K562 (cell line): ENCODE measurements at regions not wholly inside any gene's neighbourhood (a gene's known extent, or its start where the extent isn't known, plus 50 kb on each side); places are given as distances from the start of the nearest gene placed in this dataset.

Experiments
- ATAC-seq: fragments of 200-7000 bp; cut with Tn5 transposase; 3 replicates; pipeline ENCODE4 v1.9.1; 2020; ENCODE audit warnings: moderate library complexity
- BruUV-seq: library from RNA; stranded (reverse); fragments of 400-500 nt; replicated peaks from 2 replicates; lab custom pipeline; 2021; lab: Mats Ljungman, UMichigan
- CTCF ChIA-PET: fragments of 300-600 bp; formaldehyde crosslinking; extraction: SDS; loops from one replicate; lab custom pipeline; 2021; ENCODE audit warnings: low intra/inter-chr PET ratio; lab: Yijun Ruan, JAX
- POLR2A ChIA-PET: fragments of 300-600, 350-650 bp; sonication (Branson Sonifier 250); formaldehyde crosslinking; extraction: SDS; loops from one replicate; lab custom pipeline; 2021; ENCODE audit warnings: antibody characterized with exemption, inconsistent platforms; lab: Yijun Ruan, JAX
- DNase-seq, 4 experiments: peaks; one replicate each; pipeline versions ENCODE4 v3.0.0 to v3.0.0-alpha.2; 2011 to 2018; ENCODE audit warnings: low spot score in 3 of 4, mixed read lengths in 3 of 4; ENCODE audit errors: extremely low read depth in 1 of 4
- FAIRE-seq: peaks from 2 replicates; lab custom pipeline; 2011; peaks lifted over from hg19 to GRCh38; lab: Jason Lieb, UNC
- H2AFZ ChIP-seq: 2 replicates; pipeline ENCODE4 v1.6.0; 2011; ENCODE audit warnings: low read depth, low read length, control low read depth, inconsistent platforms
- H3K27ac ChIP-seq: fragments of 200-600 bp; 3 replicates; pipeline ENCODE4 v1.8.0; 2011; ENCODE audit warnings: low read depth, mild to moderate bottlenecking, control low read depth, inconsistent platforms, low read length, moderate library complexity, mixed read lengths; ENCODE audit errors: extremely low read depth
- H3K27me3 ChIP-seq, 2 experiments: fragments of 300-600 bp in 1 of 2; 2 replicates in 1 of 2; 3 replicates in 1 of 2; pipeline versions ENCODE4 v1.6.0 to v1.8.0; 2011; ENCODE audit warnings: inconsistent platforms in 2 of 2, low read length in 2 of 2, mild to moderate bottlenecking in 1 of 2, mixed read lengths in 1 of 2, moderate library complexity in 1 of 2; ENCODE audit not compliant: control insufficient read depth in 2 of 2, insufficient read depth in 2 of 2
- H3K36me3 ChIP-seq: fragments of 300-600 bp; 3 replicates; pipeline ENCODE4 v1.8.0; 2011; ENCODE audit warnings: mild to moderate bottlenecking, low read length, inconsistent platforms; ENCODE audit not compliant: control insufficient read depth, insufficient read depth
- H3K4me1 ChIP-seq, 2 experiments: fragments of 200-600 bp in 1 of 2; replicated peaks in 1 of 2; 2 replicates in 1 of 2; 3 replicates in 1 of 2; pipeline versions ENCODE4 v1.5.1 to v1.8.0; 2011; ENCODE audit warnings: inconsistent platforms in 2 of 2, low read length in 2 of 2, mild to moderate bottlenecking in 1 of 2, mixed read lengths in 1 of 2, moderate library complexity in 1 of 2; ENCODE audit not compliant: control insufficient read depth in 2 of 2, insufficient read depth in 2 of 2
- H3K4me2 ChIP-seq: 2 replicates; pipeline ENCODE4 v1.6.1; 2011; ENCODE audit warnings: low read length, control low read depth, inconsistent platforms, mixed read lengths; ENCODE audit not compliant: insufficient read depth
- H3K4me3 ChIP-seq: fragments of 200-600 bp; sonication (generic), shearing (Covaris generic); 2 replicates; pipeline ENCODE4 v1.5.1; 2016; ENCODE audit warnings: control low read depth, inconsistent platforms
- H3K79me2 ChIP-seq: fragments of 200-600 bp; 3 replicates; pipeline ENCODE4 v1.8.0; 2011; ENCODE audit warnings: low read length, inconsistent platforms; ENCODE audit not compliant: control insufficient read depth, insufficient read depth
- H3K9ac ChIP-seq, 2 experiments: 2 replicates each; pipeline versions ENCODE4 v1.6.0 to v1.6.1; 2011; ENCODE audit warnings: low read depth in 2 of 2, low read length in 2 of 2, control low read depth in 1 of 2, inconsistent platforms in 1 of 2, mild to moderate bottlenecking in 1 of 2, mixed read lengths in 1 of 2; ENCODE audit not compliant: insufficient read depth in 1 of 2
- H3K9me1 ChIP-seq: one replicate; pipeline ENCODE4 v1.6.0; 2011; ENCODE audit warnings: inconsistent platforms, mild to moderate bottlenecking, low read length, moderate library complexity; ENCODE audit not compliant: control insufficient read depth, insufficient read depth
- H3K9me3 ChIP-seq: replicated peaks from 2 replicates; pipeline ENCODE4 v1.5.1; 2011; ENCODE audit warnings: low read depth, low read length, inconsistent platforms; ENCODE audit not compliant: control insufficient read depth, insufficient read depth
- H4K20me1 ChIP-seq: replicated peaks from 2 replicates; pipeline ENCODE4 v1.6.1; 2011; ENCODE audit warnings: low read length, inconsistent platforms, mixed read lengths; ENCODE audit not compliant: control insufficient read depth, insufficient read depth
- GABPB1 ChIP-seq: sonication (generic); formaldehyde crosslinking; IDR thresholded peaks from 2 replicates; pipeline ENCODE4 v1.8.0; 2022; ENCODE audit warnings: mild to moderate bottlenecking, missing genetic modification reagents
- POLR3G ChIP-seq: IDR thresholded peaks from 2 replicates; pipeline ENCODE4 v1.6.1; 2011; ENCODE audit not compliant: insufficient read length, insufficient replicate concordance; ENCODE audit errors: extremely low read depth
- RBFOX2 ChIP-seq: fragments of 200-400 bp; formaldehyde crosslinking; IDR thresholded peaks from 2 replicates; pipeline ENCODE4 v1.6.1; 2017; ENCODE audit warnings: low read depth, mild to moderate bottlenecking, low read length, moderate library complexity
- TEAD1 ChIP-seq, 2 experiments: fragments of 450-650 bp in 1 of 2; sonication (generic) in 1 of 2; formaldehyde crosslinking; IDR thresholded peaks; 2 replicates each; pipeline versions ENCODE4 v1.4.0 to v1.8.0; 2020 to 2022; ENCODE audit warnings: mild to moderate bottlenecking in 2 of 2, missing genetic modification reagents in 1 of 2
- ZKSCAN3 ChIP-seq: fragments of 250-450 bp; sonication (Bioruptor Pico); IDR thresholded peaks from 2 replicates; pipeline ENCODE4 v1.4.0; 2020
- ZNF644 ChIP-seq: fragments of 200-800 bp; sonication (Bioruptor generic); IDR thresholded peaks from 2 replicates; pipeline ENCODE4 v1.6.1; 2016; ENCODE audit warnings: low read depth, missing genetic modification characterization, missing compliant biosample characterization
- ZNF696 ChIP-seq: fragments of 250-450 bp; sonication (Bioruptor Pico); conservative IDR thresholded peaks from 2 replicates; pipeline ENCODE4 v1.4.0; 2020; ENCODE audit warnings: mild to moderate bottlenecking, moderate library complexity
- ZSCAN29 ChIP-seq: fragments of 450-650 bp; IDR thresholded peaks from 2 replicates; pipeline ENCODE4 v1.6.1; 2017
- WGBS: fragments of 100-300 bp; shearing (Covaris generic); methylation state at CpG from one replicate; pipeline ENCODE4 v1.1.6; 2016; ENCODE audit warnings: low coverage, mixed read lengths; ENCODE audit not compliant: insufficient coverage; ENCODE audit errors: missing lambda C conversion rate; 5-methylcytosine and 5-hydroxymethylcytosine counted together
- in situ Hi-C: fragments of 300-500 bp; cut with MboI; formaldehyde crosslinking; loops from 4 replicates; pipeline ENCODE4 v1.15.0; 2018; ENCODE audit warnings: inconsistent platforms, mixed read lengths
- intact Hi-C: fragments of 100-400 bp; cut with micrococcal nuclease; formaldehyde crosslinking; loops from 2 replicates; pipeline ENCODE4 v1.14.2; 2022
- TF ChIP-seq, protein P1 (sequence below), 2 experiments: fragments of 250-450 bp in 1 of 2; fragments of 450-650 bp in 1 of 2; sonication (Bioruptor Pico) in 1 of 2; IDR thresholded peaks; 2 replicates each; pipeline versions ENCODE4 v1.6.1 to v1.8.0; 2016 to 2021; ENCODE audit warnings: mild to moderate bottlenecking in 2 of 2, moderate library complexity in 2 of 2, missing compliant biosample characterization in 1 of 2, missing genetic modification characterization in 1 of 2
- TF ChIP-seq, protein P2 (sequence below): fragments of 250-450 bp; sonication (Bioruptor Pico); IDR thresholded peaks from 2 replicates; pipeline ENCODE4 v1.9.0; 2021; ENCODE audit warnings: mild to moderate bottlenecking
- TF ChIP-seq, protein P3 (sequence below): fragments of 200-800 bp; sonication (Bioruptor generic); IDR thresholded peaks from 2 replicates; pipeline ENCODE4 v1.6.1; 2016; ENCODE audit warnings: missing genetic modification characterization, missing compliant biosample characterization
- TF ChIP-seq, protein P4 (sequence below): fragments of 250-450 bp; sonication (Bioruptor Pico); IDR thresholded peaks from 2 replicates; pipeline ENCODE4 v1.5.1; 2021; ENCODE audit warnings: mild to moderate bottlenecking
- TF ChIP-seq, protein P5 (sequence below): sonication (generic); formaldehyde crosslinking; IDR thresholded peaks from 2 replicates; pipeline ENCODE4 v1.8.1; 2023; ENCODE audit warnings: mild to moderate bottlenecking, missing genetic modification reagents

DNA sequence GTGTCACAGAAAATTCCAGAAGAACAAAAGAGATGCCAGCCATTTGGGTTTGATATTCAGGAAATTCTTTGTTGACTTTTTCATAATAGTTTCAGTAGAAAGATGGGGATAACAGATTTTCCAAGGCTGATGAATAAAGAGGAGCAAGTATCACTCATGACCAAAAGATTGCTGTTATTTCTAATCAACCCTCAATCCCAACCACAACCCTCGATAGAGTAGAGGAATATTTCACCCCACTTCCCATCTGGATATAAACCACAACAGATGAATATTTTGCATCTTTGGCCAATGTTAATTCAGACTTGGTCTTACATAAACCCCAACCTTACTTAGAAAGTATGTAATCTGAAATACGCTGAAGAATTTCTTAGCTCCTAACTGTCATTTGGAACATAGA lies 232.4 kb downstream of the SEC16B start:
- Histone ChIP-seq H3K9me1 (no peaks in the 10 kb centered on the region), H3K79me2 (no peaks in the 10 kb centered on the region), H3K36me3 (no peaks in the 10 kb centered on the region), H4K20me1 (no peaks in the 10 kb centered on the region), H3K4me1 (no peaks in the 10 kb centered on the region), H3K4me2 (no peak overlapping the region), H3K27me3 (no peaks in the 10 kb centered on the region), H3K9me3 (no peaks in the 10 kb centered on the region; the same call in 1 of the 2 replicates), H3K9ac (no peak overlapping the region), H2AFZ (no peak overlapping the region), H3K4me3 (no peak overlapping the region), H3K27ac (no peak overlapping the region)
- CTCF ChIA-PET: no interaction called here
- in situ Hi-C loops (no loop called here), intact Hi-C loops (no loop called here)
- DNase-seq: no peak
- BruUV-seq: no TSS peak
- FAIRE-seq: no peak
- WGBS: 2% methylated on average over 2 of the region's 2 CpGs
- ATAC-seq: no peak
- POLR2A ChIA-PET: no interaction called here
- TF ChIP-seq, protein P1, sequence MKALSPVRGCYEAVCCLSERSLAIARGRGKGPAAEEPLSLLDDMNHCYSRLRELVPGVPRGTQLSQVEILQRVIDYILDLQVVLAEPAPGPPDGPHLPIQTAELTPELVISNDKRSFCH (CRISPR knock-in tag; IDR thresholded peaks at IDR 0.05): no peak
- TF ChIP-seq, protein P1 (tag; IDR thresholded peaks at IDR 0.05): no peak
- TF ChIP-seq POLR3G: no peak
- no peak for TF ChIP-seq ZNF644 (tag)
- TF ChIP-seq GABPB1 (CRISPR knock-in tag): no peak
- no peak for TF ChIP-seq RBFOX2
- TF ChIP-seq TEAD1 (CRISPR knock-in tag; IDR thresholded peaks at IDR 0.05): no peak
- TF ChIP-seq ZKSCAN3: no peak
- TF ChIP-seq, protein P2, sequence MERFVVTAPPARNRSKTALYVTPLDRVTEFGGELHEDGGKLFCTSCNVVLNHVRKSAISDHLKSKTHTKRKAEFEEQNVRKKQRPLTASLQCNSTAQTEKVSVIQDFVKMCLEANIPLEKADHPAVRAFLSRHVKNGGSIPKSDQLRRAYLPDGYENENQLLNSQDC: no peak
- TF ChIP-seq, protein P3, sequence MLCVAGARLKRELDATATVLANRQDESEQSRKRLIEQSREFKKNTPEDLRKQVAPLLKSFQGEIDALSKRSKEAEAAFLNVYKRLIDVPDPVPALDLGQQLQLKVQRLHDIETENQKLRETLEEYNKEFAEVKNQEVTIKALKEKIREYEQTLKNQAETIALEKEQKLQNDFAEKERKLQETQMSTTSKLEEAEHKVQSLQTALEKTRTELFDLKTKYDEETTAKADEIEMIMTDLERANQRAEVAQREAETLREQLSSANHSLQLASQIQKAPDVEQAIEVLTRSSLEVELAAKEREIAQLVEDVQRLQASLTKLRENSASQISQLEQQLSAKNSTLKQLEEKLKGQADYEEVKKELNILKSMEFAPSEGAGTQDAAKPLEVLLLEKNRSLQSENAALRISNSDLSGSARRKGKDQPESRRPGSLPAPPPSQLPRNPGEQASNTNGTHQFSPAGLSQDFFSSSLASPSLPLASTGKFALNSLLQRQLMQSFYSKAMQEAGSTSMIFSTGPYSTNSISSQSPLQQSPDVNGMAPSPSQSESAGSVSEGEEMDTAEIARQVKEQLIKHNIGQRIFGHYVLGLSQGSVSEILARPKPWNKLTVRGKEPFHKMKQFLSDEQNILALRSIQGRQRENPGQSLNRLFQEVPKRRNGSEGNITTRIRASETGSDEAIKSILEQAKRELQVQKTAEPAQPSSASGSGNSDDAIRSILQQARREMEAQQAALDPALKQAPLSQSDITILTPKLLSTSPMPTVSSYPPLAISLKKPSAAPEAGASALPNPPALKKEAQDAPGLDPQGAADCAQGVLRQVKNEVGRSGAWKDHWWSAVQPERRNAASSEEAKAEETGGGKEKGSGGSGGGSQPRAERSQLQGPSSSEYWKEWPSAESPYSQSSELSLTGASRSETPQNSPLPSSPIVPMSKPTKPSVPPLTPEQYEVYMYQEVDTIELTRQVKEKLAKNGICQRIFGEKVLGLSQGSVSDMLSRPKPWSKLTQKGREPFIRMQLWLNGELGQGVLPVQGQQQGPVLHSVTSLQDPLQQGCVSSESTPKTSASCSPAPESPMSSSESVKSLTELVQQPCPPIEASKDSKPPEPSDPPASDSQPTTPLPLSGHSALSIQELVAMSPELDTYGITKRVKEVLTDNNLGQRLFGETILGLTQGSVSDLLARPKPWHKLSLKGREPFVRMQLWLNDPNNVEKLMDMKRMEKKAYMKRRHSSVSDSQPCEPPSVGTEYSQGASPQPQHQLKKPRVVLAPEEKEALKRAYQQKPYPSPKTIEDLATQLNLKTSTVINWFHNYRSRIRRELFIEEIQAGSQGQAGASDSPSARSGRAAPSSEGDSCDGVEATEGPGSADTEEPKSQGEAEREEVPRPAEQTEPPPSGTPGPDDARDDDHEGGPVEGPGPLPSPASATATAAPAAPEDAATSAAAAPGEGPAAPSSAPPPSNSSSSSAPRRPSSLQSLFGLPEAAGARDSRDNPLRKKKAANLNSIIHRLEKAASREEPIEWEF: no peak
- TF ChIP-seq, protein P4, sequence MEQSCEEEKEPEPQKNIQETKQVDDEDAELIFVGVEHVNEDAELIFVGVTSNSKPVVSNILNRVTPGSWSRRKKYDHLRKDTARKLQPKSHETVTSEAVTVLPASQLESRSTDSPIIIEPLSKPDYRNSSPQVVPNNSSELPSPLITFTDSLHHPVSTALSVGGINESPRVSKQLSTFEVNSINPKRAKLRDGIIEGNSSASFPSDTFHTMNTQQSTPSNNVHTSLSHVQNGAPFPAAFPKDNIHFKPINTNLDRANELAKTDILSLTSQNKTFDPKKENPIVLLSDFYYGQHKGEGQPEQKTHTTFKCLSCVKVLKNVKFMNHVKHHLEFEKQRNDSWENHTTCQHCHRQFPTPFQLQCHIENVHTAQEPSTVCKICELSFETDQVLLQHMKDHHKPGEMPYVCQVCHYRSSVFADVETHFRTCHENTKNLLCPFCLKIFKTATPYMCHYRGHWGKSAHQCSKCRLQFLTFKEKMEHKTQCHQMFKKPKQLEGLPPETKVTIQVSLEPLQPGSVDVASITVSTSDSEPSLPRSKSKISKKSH (CRISPR knock-in tag): no peak
- TF ChIP-seq, protein P5, sequence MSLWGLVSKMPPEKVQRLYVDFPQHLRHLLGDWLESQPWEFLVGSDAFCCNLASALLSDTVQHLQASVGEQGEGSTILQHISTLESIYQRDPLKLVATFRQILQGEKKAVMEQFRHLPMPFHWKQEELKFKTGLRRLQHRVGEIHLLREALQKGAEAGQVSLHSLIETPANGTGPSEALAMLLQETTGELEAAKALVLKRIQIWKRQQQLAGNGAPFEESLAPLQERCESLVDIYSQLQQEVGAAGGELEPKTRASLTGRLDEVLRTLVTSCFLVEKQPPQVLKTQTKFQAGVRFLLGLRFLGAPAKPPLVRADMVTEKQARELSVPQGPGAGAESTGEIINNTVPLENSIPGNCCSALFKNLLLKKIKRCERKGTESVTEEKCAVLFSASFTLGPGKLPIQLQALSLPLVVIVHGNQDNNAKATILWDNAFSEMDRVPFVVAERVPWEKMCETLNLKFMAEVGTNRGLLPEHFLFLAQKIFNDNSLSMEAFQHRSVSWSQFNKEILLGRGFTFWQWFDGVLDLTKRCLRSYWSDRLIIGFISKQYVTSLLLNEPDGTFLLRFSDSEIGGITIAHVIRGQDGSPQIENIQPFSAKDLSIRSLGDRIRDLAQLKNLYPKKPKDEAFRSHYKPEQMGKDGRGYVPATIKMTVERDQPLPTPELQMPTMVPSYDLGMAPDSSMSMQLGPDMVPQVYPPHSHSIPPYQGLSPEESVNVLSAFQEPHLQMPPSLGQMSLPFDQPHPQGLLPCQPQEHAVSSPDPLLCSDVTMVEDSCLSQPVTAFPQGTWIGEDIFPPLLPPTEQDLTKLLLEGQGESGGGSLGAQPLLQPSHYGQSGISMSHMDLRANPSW: no peak
- TF ChIP-seq ZSCAN29: no peak
- TF ChIP-seq ZNF696 (CRISPR knock-in tag): no peak
